Heart right ventricle (tissue), 16 donors: ENCODE measurements at regions not wholly inside any gene's neighbourhood (a gene's known extent, or its start where the extent isn't known, plus 50 kb on each side); places are given as distances from the start of the nearest gene placed in this dataset.
A peak's percentile ranks its signal among the peaks of the same experiment; 100 is the strongest.

Experiments
- ATAC-seq, 8 donors: fragments of 200-7000 bp; cut with Tn5 transposase; one replicate each; pipeline ENCODE4 v1.9.1; 2020; ENCODE audit warnings: mild to moderate bottlenecking in 8 of 8, moderate library complexity in 8 of 8, moderate number of reproducible peaks in 1 of 8
- DNase-seq, 2 donors: peaks; one replicate each; pipeline ENCODE4 v3.0.0-alpha.2; 2020
- H3K27ac ChIP-seq, 10 donors: fragments of 200-600 bp; sonication (generic) in 2 of 10; one replicate each; pipeline versions ENCODE4 v1.5.0 to v1.8.0; 2020 to 2022; ENCODE audit warnings: mild to moderate bottlenecking in 3 of 10
- H3K27me3 ChIP-seq, 7 donors: fragments of 200-600 bp; one replicate each; pipeline ENCODE4 v1.8.0; 2021 to 2022; ENCODE audit warnings: mild to moderate bottlenecking in 2 of 7
- H3K36me3 ChIP-seq, 9 donors: fragments of 200-600 bp; sonication (generic) in 1 of 9; one replicate each; pipeline versions ENCODE4 v1.5.0 to v1.8.0; 2020 to 2022; ENCODE audit warnings: mild to moderate bottlenecking in 2 of 9
- H3K4me1 ChIP-seq, 9 donors: fragments of 200-600 bp; sonication (generic) in 1 of 9; one replicate each; pipeline versions ENCODE4 v1.5.0 to v1.8.0; 2020 to 2022; ENCODE audit warnings: mild to moderate bottlenecking in 4 of 9
- H3K4me3 ChIP-seq, 10 donors: fragments of 200-600 bp; sonication (generic) in 2 of 10; one replicate each; pipeline versions ENCODE4 v1.5.0 to v1.8.0; 2020 to 2022; ENCODE audit warnings: mild to moderate bottlenecking in 7 of 10, moderate library complexity in 2 of 10
- H3K9me3 ChIP-seq, 11 donors: fragments of 200-600 bp in 10 of 11; sonication (generic) in 2 of 11; one replicate each; pipeline versions ENCODE4 v1.5.0 to v1.8.0; 2013 to 2022; ENCODE audit warnings: mild to moderate bottlenecking in 2 of 11, control low read depth in 1 of 11, moderate library complexity in 1 of 11
- CTCF ChIP-seq, 9 donors: fragments of 200-600 bp; sonication (generic) in 2 of 9; IDR thresholded peaks; one replicate each; pipeline versions ENCODE4 v1.5.0 to v1.8.0; 2021 to 2022; ENCODE audit warnings: antibody characterized with exemption in 9 of 9, mild to moderate bottlenecking in 5 of 9, moderate library complexity in 1 of 9
- WGBS, 2 donors: extraction: QIAGEN DNeasy Blood & Tissue Kit; methylation state at CpG; one replicate each; pipeline ENCODE4 v1.1.7; 2013; ENCODE audit warnings: inconsistent platforms in 1 of 2; 5-methylcytosine and 5-hydroxymethylcytosine counted together
- intact Hi-C, 10 donors: fragments of 100-400 bp; cut with DNase I; formaldehyde crosslinking; loops; one replicate each; pipeline versions ENCODE4 v1.11.1 to v1.14.2; 2022
- donor health status: Arrhythmogenic right ventricular cardiomyopathy.
- donor health status: ischemic (EF 13 %, LVEDD 7.1; RV severe dilation, severe dysfunction).
- donor health status: healthy with polysubstance abuse.
- donor health status: DM: no; HTN: yes; CAD: no.
- donor health status: DM: no; HTN: no; CAD: no.
- donor health status: ischemic (EF 25% LVEDD 6.9; RV normal size, moderate dysfunction).
- donor health status: ischemic (EF 25% LVEDD 5.7; RV mildly dilated, moderate dysfunction).
- donor health status: healthy.
- donor health status: DM: yes; HTN: yes; CAD: no.
- donor health status: Ischemic cardiomyopathy.
- donor health status: ischemic (EF 35%, LVEDD 5.7; RV mildly dilated, moderate dysfunction).
- donor health status: nonischemic (EF 11% LVEDD 7.7; RV severe dilation, severe dysfunction).
- donor health status: DM: yes; HTN: yes; CAD: no.
- donor health status: PGD.
- donor health status: ischemic (EF 29% LVEDD 5.4; RV normal size, mild dysfunction).
- donor health status: nonischemic (EF 23%, LVEDD 6.1; RV moderate dilation, normal function).

DNA sequence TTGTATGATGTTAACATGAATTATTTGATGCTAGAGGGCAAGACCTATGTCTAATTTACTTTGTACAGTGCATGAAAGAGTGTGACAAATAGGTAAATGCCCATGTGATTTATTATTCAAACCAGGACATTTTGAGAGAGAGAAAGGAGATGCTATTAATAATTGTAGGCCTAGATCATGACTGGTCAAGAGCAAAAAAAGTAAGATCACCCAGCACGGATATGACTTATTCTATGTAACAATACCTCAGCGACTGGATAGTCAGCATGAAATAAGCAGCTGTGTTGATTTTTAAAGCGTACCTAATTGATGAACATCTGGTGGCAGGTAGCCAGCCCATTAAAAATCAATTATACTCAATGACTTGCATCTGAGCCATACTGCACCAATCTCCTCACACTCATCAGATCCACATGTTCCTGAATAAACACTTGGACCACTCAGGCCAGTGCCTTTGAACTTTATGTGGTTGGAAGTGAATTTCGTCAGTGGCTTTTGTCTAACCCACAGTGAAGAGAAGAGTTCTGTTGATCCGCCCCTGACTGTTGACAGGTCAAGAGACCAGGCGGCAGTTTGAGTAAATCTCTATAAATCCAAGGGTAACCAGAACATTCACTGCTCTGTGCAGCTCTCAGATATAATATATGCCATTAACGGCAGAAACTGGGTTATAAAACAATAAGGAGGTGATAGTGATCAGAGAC, 435.3 kb downstream of the MDFIC start:
- 75 to 81% methylated on average over 7 of the region's 7 CpGs for WGBS, 2 donors
- no peak for TF ChIP-seq CTCF (IDR thresholded peaks at IDR 0.05)
- Histone ChIP-seq H3K9me3 (no peaks in the 10 kb centered on the region), H3K4me1 (no peaks in the 10 kb centered on the region), H3K4me3 (no peak overlapping the region), H3K36me3 (no peaks in the 10 kb centered on the region), H3K27ac (no peak overlapping the region), H3K27me3 (no peaks in the 10 kb centered on the region)
- ATAC-seq = no peak
- intact Hi-C loops = no loop called here
- no peak for DNase-seq

GRCh38 chr7:115356139-115356746, 434.3 kb downstream of the MDFIC start:
- no peaks in the 10 kb centered on the region for H3K4me1 ChIP-seq
- DNase-seq = no peak
- 40 to 52% methylated on average over 2 of the region's 2 CpGs for WGBS, 2 donors
- H3K36me3 ChIP-seq = no peaks in the 10 kb centered on the region
- intact Hi-C loops = no loop called here
- no peak overlapping the region for H3K27ac ChIP-seq
- ATAC-seq = no peak
- TF ChIP-seq CTCF (IDR thresholded peaks at IDR 0.05) = peak in 7 of 9 donors; percentile 10 to 36 (median 15)
- no peaks in the 10 kb centered on the region for H3K9me3 ChIP-seq
- no peak overlapping the region for H3K4me3 ChIP-seq
- H3K27me3 ChIP-seq = no peaks in the 10 kb centered on the region

- DNase-seq (no peak), ATAC-seq (no peak)
- no peaks in the 10 kb centered on the region for H3K9me3 ChIP-seq
- H3K27me3 ChIP-seq = no peaks in the 10 kb centered on the region
- WGBS, 2 donors = 92 to 96% methylated on average over 1 of the region's 1 CpG
- no peaks in the 10 kb centered on the region for H3K36me3 ChIP-seq
- TF ChIP-seq CTCF (IDR thresholded peaks at IDR 0.05) = no peak
- no peak overlapping the region for H3K27ac ChIP-seq
- H3K4me3 ChIP-seq = no peak overlapping the region
- no peaks in the 10 kb centered on the region for H3K4me1 ChIP-seq
- intact Hi-C loops = no loop called here
Observed at GRCh38 chr7:115354925-115355324, 433.0 kb downstream of the MDFIC start.

DNA sequence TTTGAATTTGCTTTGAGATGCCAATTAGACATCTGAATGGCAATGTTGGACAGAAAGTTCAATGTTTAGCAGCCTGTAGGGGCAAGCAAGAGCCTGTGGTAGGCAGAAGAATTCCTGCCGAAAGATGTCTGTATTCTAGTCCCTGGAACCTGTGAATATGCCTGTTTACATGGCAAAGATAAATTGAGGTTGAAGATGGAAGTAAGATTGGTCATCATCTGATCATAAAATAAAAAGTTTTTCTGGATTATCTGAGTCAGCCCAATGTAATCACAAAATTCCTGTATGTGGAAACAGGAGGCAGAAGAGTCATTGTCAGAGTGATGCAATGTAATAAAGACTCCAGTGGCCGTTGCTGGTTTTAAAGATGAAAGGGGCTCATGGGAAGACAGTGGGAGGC, 430.5 kb downstream of the MDFIC start:
- intact Hi-C loops = no loop called here

More for the DNA sequence above, 430.5 kb downstream of the MDFIC start:
- Histone ChIP-seq H3K4me1 (no peaks in the 10 kb centered on the region), H3K27me3 (no peaks in the 10 kb centered on the region), H3K27ac (no peak overlapping the region), H3K4me3 (no peak overlapping the region), H3K36me3 (no peaks in the 10 kb centered on the region), H3K9me3 (no peaks in the 10 kb centered on the region)
- DNase-seq (no peak), ATAC-seq (no peak)
- TF ChIP-seq CTCF (IDR thresholded peaks at IDR 0.05) = no peak
- WGBS, 2 donors = 69 to 76% methylated on average over 2 of the region's 2 CpGs
